Adrenal gland (tissue), 5 donors: ENCODE measurements at regions not wholly inside any gene's neighbourhood (a gene's known extent, or its start where the extent isn't known, plus 50 kb on each side); places are given as distances from the start of the nearest gene placed in this dataset.
"Not testable (repeated sequence)": the region's sequence is repeated elsewhere in the genome, so short reads cannot be mapped to it uniquely, and the experiment has no call there.

Experiments
- CTCF ChIP-seq, 6 experiments: fragments of 450-650 bp in 4 of 6; fragments of 200-600 bp in 2 of 6; sonication (generic) in 1 of 6; IDR thresholded peaks; 1 replicate in 5 of 6; 2 replicates in 1 of 6; pipeline versions ENCODE4 v1.5.1 to v1.8.0; 2016 to 2021; ENCODE audit warnings: antibody characterized with exemption in 6 of 6, mild to moderate bottlenecking in 2 of 6, moderate library complexity in 1 of 6
- POLR2A ChIP-seq, 2 donors: fragments of 450-650 bp; IDR thresholded peaks; one replicate each; pipeline ENCODE4 v1.6.1; 2017; ENCODE audit warnings: antibody characterized with exemption in 2 of 2, mild to moderate bottlenecking in 2 of 2, moderate library complexity in 1 of 2
- donor health status: DM: no; HTN: no; CAD: no.

DNA sequence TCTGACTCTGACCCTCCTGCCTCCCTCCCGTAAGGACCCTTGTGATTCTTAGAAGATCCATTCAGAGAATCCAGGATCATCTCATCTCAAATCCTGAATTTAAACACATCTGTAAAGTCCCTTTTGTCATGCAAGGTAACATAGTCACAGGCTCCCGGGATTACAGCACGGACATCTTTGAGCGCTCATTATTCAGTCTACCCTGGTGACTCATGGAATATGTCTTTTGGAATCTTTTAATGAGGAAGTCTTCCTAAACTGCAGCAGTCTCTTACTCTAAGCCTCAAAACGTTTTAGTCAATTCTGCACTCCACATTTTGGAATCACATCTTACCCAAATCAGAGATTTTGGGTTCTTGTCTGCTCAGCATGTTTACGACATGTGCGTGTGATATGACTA lies 198.5 kb upstream of the IRF2BP2 start:
- TF ChIP-seq CTCF, POLR2A (IDR thresholded peaks at IDR 0.05): not testable (repeated sequence)
